CD4-positive, alpha-beta T cell treated with Interleukin-6 for 4 hours (primary cell): ENCODE measurements at regions not wholly inside any gene's neighbourhood (a gene's known extent, or its start where the extent isn't known, plus 50 kb on each side); places are given as distances from the start of the nearest gene placed in this dataset.
"Not testable (repeated sequence)": the region's sequence is repeated elsewhere in the genome, so short reads cannot be mapped to it uniquely, and the experiment has no call there.

Source experiments
- DNase-seq: peaks from one replicate; pipeline ENCODE4 v3.0.0-alpha.2; 2020; ENCODE audit warnings: mixed read lengths

GRCh38 chr6:121596441-121596840 is 161.0 kb downstream of the GJA1 start:
- DNase-seq = no peak

- DNase-seq = no peak
These were observed 162.2 kb downstream of the GJA1 start for GRCh38 chr6:121597654-121598053.

- not testable (repeated sequence) for DNase-seq
These were observed 163.9 kb downstream of the GJA1 start for GRCh38 chr6:121599331-121599730.

- no peak for DNase-seq
These were observed 165.1 kb downstream of the GJA1 start for GRCh38 chr6:121600389-121601168.

GRCh38 chr6:121603486-121603885 is 168.0 kb downstream of the GJA1 start:
- no peak for DNase-seq

- DNase-seq = no peak
These were observed 172.3 kb downstream of the GJA1 start for GRCh38 chr6:121607721-121608120.

- DNase-seq = no peak
These were observed 172.8 kb downstream of the GJA1 start for GRCh38 chr6:121608270-121608669.

- DNase-seq = no peak
These were observed 173.8 kb downstream of the GJA1 start for GRCh38 chr6:121609281-121609680.

- no peak for DNase-seq
These were observed 177.5 kb downstream of the GJA1 start for GRCh38 chr6:121612927-121613326.

GRCh38 chr6:121614115-121614514 is 178.7 kb downstream of the GJA1 start:
- no peak for DNase-seq

GRCh38 chr6:121615493-121615892 is 180.0 kb downstream of the GJA1 start:
- no peak for DNase-seq

GRCh38 chr6:121616406-121616805 is 181.0 kb downstream of the GJA1 start:
- DNase-seq = no peak

GRCh38 chr6:121617388-121617787 is 181.9 kb downstream of the GJA1 start:
- DNase-seq = no peak

GRCh38 chr6:121619013-121619412 is 183.6 kb downstream of the GJA1 start:
- DNase-seq = no peak

- DNase-seq = no peak
These were observed 184.7 kb downstream of the GJA1 start for GRCh38 chr6:121619987-121620740.

- DNase-seq = no peak
These were observed 192.3 kb downstream of the GJA1 start for GRCh38 chr6:121627761-121628160.

- DNase-seq = no peak
These were observed 195.3 kb downstream of the GJA1 start for GRCh38 chr6:121630716-121631115.

GRCh38 chr6:121631752-121632151 is 196.3 kb downstream of the GJA1 start:
- not testable (repeated sequence) for DNase-seq

- no peak for DNase-seq
These were observed 197.9 kb downstream of the GJA1 start for GRCh38 chr6:121633309-121633708.

GRCh38 chr6:121634586-121634985 is 199.1 kb downstream of the GJA1 start:
- not testable (repeated sequence) for DNase-seq

- no peak for DNase-seq
These were observed 199.9 kb downstream of the GJA1 start for GRCh38 chr6:121635355-121635754.

- not testable (repeated sequence) for DNase-seq
These were observed 200.8 kb downstream of the GJA1 start for GRCh38 chr6:121636217-121636616.

- DNase-seq = no peak
These were observed 203.6 kb downstream of the GJA1 start for GRCh38 chr6:121639021-121639420.

- DNase-seq = no peak
These were observed 205.7 kb downstream of the GJA1 start for GRCh38 chr6:121641158-121641557.
